ENCODE measurements at regions not wholly inside any gene's neighbourhood (a gene's known extent, or its start where the extent isn't known, plus 50 kb on each side); places are given as distances from the start of the nearest gene placed in this dataset.
"Not testable (repeated sequence)": the region's sequence is repeated elsewhere in the genome, so short reads cannot be mapped to it uniquely, and the experiment has no call there.

- DNase-seq, result no peak
These were observed 92.2 kb upstream of the TOP3B start for GRCh38 chr22:22074634-22075381.

DNA sequence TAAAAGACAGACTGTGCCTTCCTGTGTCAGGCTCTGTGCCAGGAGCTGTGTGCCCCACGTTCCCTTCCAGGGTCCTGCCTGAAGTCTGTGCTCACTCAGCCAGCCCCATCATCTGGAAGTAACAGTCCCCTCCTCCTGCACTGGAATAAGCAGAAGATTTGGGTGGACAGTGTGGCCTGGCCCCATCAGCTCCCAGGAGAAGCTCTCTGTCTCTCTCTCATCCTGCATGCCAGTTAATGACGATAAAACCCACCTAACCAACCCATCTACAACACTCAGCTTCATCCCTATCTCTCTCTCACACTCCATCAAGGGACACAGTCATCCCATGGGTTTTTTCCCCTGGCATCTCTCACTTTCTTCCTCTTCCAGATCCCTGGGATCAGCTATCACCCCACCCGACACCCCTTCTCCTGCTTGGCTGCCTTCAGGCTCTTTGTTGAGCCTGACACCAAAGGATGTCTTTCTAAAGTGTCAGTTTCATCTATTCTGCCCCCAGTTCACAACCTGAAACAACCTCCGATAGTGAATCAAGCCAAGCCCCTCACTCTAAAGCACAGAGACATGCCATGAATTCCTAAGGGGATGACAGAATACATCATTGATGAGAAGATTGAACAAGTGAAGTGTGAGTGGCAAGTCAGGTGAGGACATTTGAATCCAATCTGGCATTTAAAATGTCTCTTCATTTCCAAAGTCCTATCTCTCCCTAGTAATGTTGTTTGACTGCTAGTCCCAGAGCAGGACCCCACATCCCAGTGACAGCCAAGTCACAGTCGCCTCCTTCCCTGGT is 91.4 kb upstream of the TOP3B start:
- no peak for DNase-seq

- DNase-seq, result no peak
These were observed 89.7 kb upstream of the TOP3B start for GRCh38 chr22:22072169-22072836.

DNA sequence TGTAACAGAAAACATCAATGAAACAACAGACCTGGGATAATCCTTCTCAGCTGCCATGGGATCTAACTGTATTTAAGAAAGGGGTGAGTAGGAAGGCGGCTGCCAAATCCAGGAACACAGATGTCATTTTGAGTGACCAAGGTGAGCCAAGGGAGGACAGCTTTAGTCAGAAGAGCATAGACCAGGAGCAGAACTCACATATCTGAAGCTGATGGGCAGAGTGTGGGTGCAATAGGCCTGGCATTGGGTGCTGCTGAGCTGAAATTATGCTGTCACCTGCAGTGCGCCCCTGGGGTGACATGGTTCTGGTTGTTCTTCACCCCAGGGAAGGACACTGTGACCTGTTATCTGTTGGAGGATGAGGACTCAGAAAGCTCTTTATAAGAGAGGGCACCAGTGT is 88.9 kb upstream of the TOP3B start:
- no peak for DNase-seq

- DNase-seq, result no peak
These were observed 87.8 kb upstream of the TOP3B start for GRCh38 chr22:22070371-22070824.

DNA sequence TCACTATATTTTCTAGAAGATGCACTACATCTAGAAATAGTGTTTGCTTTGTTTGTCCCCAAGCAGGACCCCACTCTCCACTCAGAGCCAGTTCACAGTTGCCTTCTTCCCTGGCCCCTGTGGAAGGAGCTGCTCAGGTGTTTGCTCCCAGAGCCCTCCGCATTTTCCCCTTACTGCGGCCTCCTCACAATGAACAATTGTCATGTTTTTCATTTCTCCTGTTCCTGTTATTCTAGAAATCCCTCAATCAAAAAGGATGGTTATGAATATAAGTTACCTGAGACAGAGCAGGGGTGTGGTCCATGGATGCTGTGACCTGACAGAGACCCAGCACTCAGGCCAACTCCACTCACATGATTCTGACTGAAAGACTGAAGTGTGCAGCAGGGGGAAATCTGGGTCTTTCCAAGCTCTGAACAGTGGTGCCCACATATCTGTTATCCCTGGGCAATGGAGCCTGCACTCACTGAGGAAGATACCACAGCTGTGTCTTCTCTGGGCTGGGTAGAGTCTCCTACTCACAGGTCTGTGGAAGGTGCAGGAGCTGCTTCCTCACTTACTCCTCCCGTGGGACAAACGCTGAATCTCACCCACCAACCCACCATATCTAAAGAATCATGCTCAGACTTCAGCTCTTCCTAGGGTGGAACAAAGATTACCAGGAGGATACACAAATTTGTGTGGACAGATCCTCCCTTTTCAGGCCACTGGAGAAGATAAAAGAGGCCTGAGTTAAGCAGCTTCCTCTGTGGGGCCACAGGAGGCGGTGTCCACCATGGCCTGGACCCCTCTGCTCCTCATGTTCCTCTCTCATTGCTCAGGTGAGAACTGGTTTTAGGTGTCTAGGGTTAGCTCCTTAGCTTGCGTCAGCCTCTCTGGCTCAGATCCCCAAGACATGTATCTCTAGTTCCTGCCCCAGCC is 87.1 kb upstream of the TOP3B start:
- no peak for DNase-seq

DNA sequence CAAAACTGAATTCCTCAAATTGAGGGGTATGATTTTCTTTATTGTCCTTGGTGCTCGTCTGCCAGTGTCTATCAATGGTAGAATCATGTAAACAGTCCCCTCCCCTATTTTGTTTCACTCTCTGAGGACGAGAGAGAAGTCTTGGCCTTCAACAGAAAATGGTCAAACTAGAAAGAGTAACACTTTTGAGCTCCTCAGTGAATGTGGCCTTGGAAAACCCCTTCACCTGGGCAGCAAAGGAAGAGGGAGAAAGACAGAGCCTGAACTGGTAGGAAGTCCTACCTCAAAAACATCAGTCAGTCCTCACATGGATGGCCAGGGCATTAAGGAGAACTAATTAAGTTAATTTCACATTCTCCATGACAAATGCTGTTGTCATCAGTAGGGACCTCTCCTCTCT is 86.1 kb upstream of the TOP3B start:
- DNase-seq, result no peak

DNA sequence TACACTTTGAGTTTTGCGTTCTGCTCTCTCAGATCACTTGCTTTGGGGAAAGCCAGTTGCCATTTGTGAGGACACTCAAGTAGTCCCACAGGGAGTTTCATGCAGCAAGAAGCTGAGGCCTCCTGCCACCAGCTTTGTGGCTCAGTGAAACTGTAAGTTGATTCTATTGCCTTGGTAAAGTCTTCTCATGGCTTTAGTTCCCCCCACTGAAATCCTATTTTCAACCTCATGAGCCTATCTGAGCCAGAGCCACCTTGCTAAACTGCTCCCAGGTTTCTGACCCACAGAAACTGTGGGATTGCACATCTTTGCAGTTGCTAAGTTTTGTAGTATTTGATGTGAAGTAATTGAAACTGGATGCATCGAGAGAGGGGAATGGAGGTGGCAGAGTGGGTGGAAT is 85.4 kb upstream of the TOP3B start:
- no peak for DNase-seq

DNA sequence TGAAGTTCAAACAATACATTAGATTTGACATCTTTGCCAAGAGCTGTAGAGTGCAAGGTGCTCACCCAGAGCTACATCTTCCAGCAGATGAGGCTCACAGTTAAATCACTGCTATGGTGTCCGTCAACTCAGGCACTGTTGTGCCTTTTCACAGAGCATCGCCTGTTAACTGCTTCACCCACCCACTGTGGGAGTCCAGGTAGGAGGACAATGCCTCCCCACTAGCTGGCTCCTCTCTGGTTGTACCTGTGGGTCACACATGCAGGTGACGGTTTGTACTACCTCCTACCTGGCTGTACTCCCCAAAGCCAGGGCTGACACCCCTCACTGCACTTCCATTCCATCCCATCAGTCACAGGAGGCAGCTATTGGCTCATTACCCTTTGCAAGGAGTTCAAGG is 84.6 kb upstream of the TOP3B start:
- no peak for DNase-seq

GRCh38 chr22:22064580-22064979 is 82.0 kb upstream of the TOP3B start:
- DNase-seq, result no peak

DNA sequence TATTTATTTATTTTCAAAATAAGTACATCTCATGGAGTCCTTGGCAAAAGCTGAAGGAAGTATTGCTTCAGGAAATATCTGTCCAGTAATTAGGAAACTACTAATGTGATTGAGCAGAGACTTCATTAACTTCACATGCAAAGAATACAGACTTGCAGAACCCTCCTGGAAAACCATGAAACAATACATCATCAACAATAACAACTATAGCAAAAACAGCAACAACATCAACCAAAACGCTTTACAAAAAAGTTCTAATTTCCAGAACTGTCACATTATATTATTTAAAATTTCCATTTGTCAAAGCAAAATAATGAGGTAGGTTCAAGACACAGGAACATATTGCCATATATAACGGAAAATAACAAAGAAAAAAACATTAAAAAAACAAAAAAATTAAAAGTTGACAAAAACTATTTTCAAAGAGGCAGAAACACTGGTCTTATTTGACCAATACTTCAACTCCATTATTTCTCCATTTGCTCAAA is 79.8 kb upstream of the TOP3B start:
- DNase-seq, result no peak

GRCh38 chr22:22061085-22062077 is 78.8 kb upstream of the TOP3B start:
- no peak for DNase-seq

DNA sequence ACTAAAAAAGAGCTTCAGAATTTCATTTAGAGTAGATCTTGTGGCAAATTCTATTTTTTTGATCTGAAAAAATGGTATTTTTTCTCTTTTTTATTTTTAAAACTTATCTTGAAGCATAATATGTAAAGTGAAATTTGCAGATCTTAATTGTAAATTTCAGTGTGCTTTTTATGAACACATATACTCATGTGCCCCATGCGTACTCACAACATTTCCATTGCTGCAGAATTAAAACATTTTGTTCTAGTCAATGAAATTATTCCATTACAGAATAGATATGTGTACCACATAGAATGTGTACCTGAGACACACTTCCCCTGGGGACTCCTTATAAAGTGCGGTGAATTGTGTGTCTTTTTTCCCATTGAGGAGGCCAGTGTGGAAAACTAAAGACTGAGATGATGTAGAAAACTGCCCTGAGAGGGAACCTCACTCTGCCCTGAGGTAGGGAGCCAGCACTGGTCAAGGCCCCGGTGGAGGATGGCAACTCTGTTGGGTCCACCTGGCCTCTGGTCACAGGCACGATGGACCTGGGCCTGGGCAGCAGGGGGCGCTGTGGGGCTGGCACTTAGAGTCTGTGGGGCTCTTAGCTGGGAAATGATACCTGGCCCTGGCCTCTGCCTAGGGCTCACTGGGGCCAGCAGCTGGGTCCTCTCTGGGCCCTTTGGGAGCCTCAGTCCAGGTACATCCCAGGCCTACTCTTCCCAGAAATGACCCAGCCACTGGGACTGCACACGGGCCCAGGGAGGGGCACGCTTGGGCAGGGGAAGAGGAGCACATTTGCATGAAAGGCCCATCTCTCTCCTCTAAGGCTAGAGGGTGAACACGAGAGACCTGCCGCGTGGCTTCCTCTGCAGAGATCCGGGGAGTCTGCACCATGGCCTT is 77.9 kb upstream of the TOP3B start:
- DNase-seq, result peak; percentile 85

GRCh38 chr22:22059291-22060002 is 76.9 kb upstream of the TOP3B start:
- no peak for DNase-seq

- DNase-seq, result no peak
These were observed 76.2 kb upstream of the TOP3B start for GRCh38 chr22:22058633-22059290.

GRCh38 chr22:22057617-22058378 is 75.2 kb upstream of the TOP3B start:
- no peak for DNase-seq

GRCh38 chr22:22056809-22057594 is 74.4 kb upstream of the TOP3B start:
- DNase-seq, result not testable (repeated sequence)

Data from activated CD4-positive, alpha-beta T cell treated with anti-CD3 and anti-CD28 coated beads, Interleukin-2, Interleukin-6, amounts not matched to agents 100 ng/mL and 50 ng/mL, durations not matched to agents 16 hours and 8 hours (primary cell).